ENCODE measurements at regions not wholly inside any gene's neighbourhood (a gene's known extent, or its start where the extent isn't known, plus 50 kb on each side); places are given as distances from the start of the nearest gene placed in this dataset.
"Not testable (repeated sequence)": the region's sequence is repeated elsewhere in the genome, so short reads cannot be mapped to it uniquely, and the experiment has no call there.

- H3K9me3 Mint-ChIP-seq (ENCODE audit: insufficient read depth); H3K4me3 Mint-ChIP-seq; ATAC-seq; H3K36me3 Mint-ChIP-seq (ENCODE audit: low read depth); POLR2A ChIA-PET; CTCF ChIA-PET; H3K4me1 Mint-ChIP-seq (ENCODE audit: low read depth); H3K27ac Mint-ChIP-seq; DNase-seq; H3K27me3 Mint-ChIP-seq (ENCODE audit: low read depth): not testable (repeated sequence)
Observed at GRCh38 chr1:149211757-149212420, 108.5 kb upstream of the NBPF9 start.

DNA sequence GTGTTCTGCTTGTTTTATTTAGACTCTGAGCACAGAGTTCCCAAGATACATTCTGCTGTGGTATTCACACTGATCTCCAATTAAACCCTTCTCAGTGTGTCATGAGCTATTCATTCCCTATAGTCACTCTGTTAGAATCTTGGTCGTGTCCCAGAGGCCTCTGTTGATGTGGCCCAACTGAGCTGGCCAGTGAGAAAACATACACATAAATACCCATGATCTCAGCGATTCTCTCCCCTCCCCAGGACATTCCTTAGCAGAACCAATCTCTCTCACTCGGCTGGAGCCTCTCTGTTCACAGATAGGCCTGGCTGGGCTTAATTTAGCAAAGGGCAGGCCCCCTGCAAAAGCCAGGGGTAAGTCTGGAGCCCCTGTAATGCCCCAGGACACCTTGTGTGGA, 109.6 kb upstream of the NBPF9 start:
- CTCF ChIA-PET; ATAC-seq; H3K9me3 Mint-ChIP-seq (ENCODE audit: insufficient read depth); H3K27me3 Mint-ChIP-seq (ENCODE audit: low read depth); H3K27ac Mint-ChIP-seq; H3K36me3 Mint-ChIP-seq (ENCODE audit: low read depth); POLR2A ChIA-PET; H3K4me3 Mint-ChIP-seq; DNase-seq; H3K4me1 Mint-ChIP-seq (ENCODE audit: low read depth): not testable (repeated sequence)

DNA sequence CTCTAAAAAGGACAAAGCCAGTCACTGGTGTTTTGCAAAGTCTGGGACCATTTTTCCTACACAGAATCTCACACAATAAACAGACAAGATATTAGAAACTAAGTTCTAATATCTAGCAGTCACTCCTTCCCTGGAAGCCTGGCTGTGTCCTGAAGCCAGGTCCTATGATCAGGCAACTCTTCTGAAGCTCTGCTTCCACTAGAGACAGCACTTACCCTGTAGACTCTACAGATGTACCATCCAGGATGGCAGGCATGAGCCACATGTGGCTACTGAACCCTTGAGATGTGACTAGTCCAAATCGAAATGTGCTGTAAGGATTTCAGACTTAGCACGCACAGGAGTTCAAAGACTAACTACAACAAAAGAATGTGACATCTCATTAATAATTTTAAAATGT, 110.3 kb upstream of the NBPF9 start:
- H3K27ac Mint-ChIP-seq; H3K4me1 Mint-ChIP-seq (ENCODE audit: low read depth); H3K9me3 Mint-ChIP-seq (ENCODE audit: insufficient read depth); POLR2A ChIA-PET; DNase-seq; CTCF ChIA-PET; H3K36me3 Mint-ChIP-seq (ENCODE audit: low read depth); H3K4me3 Mint-ChIP-seq; H3K27me3 Mint-ChIP-seq (ENCODE audit: low read depth); ATAC-seq: not testable (repeated sequence)

DNA sequence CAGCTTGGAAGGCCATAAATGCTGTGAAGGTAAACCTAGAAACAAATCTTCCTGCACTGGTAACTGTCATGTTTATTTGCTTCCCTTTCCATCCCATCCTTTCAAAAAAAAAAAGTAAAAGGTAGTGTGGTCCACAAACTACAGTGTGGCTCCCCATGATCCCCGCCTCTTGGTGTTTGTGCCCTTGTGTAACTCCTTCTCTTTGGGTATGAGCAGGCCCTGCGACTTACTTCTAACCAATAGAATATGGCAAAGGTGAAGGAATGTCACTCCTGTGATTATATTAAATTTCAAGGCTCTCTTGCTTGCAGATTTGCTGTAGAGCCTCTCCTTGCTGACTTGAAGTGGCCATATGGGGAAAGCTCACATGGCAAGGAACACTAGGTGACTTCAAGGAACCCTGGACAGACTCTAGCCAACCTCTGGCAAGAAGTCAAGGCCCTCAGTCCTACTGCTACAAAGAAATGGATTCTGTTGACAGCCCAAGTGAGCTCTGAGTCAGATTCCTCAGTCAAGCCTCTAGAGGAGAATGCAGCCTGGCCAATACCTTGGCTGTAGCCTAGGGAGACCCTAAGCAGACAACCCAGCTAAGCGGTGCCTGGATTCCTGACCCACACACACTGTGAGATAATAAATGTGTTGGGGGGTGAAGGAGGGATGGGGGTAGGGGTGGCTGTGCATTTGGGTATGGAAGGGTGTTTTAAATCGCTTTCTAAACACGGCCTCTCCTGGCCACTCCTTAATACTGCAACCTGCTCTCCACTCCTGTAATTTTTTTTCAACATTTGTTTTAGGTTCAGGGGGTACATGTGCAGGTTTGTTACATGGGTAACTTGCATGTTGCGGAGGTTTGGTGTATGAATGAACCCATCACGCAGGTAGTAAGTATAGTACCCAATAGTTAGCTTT, 115.0 kb upstream of the NBPF9 start:
- H3K4me3 Mint-ChIP-seq; CTCF ChIA-PET; POLR2A ChIA-PET; H3K36me3 Mint-ChIP-seq (ENCODE audit: low read depth); H3K27ac Mint-ChIP-seq; DNase-seq; H3K27me3 Mint-ChIP-seq (ENCODE audit: low read depth); ATAC-seq; H3K4me1 Mint-ChIP-seq (ENCODE audit: low read depth); H3K9me3 Mint-ChIP-seq (ENCODE audit: insufficient read depth): not testable (repeated sequence)

- DNase-seq; H3K4me3 Mint-ChIP-seq; H3K27me3 Mint-ChIP-seq (ENCODE audit: low read depth); H3K4me1 Mint-ChIP-seq (ENCODE audit: low read depth); H3K9me3 Mint-ChIP-seq (ENCODE audit: insufficient read depth); CTCF ChIA-PET; ATAC-seq; H3K36me3 Mint-ChIP-seq (ENCODE audit: low read depth); H3K27ac Mint-ChIP-seq; POLR2A ChIA-PET: not testable (repeated sequence)
Observed at GRCh38 chr1:149219539-149219938, 116.2 kb upstream of the NBPF9 start.

- H3K4me1 Mint-ChIP-seq (ENCODE audit: low read depth); ATAC-seq; H3K36me3 Mint-ChIP-seq (ENCODE audit: low read depth); H3K27me3 Mint-ChIP-seq (ENCODE audit: low read depth); DNase-seq; H3K9me3 Mint-ChIP-seq (ENCODE audit: insufficient read depth); POLR2A ChIA-PET; H3K27ac Mint-ChIP-seq; H3K4me3 Mint-ChIP-seq; CTCF ChIA-PET: not testable (repeated sequence)
Observed at GRCh38 chr1:149220463-149221074, 117.2 kb upstream of the NBPF9 start.

DNA sequence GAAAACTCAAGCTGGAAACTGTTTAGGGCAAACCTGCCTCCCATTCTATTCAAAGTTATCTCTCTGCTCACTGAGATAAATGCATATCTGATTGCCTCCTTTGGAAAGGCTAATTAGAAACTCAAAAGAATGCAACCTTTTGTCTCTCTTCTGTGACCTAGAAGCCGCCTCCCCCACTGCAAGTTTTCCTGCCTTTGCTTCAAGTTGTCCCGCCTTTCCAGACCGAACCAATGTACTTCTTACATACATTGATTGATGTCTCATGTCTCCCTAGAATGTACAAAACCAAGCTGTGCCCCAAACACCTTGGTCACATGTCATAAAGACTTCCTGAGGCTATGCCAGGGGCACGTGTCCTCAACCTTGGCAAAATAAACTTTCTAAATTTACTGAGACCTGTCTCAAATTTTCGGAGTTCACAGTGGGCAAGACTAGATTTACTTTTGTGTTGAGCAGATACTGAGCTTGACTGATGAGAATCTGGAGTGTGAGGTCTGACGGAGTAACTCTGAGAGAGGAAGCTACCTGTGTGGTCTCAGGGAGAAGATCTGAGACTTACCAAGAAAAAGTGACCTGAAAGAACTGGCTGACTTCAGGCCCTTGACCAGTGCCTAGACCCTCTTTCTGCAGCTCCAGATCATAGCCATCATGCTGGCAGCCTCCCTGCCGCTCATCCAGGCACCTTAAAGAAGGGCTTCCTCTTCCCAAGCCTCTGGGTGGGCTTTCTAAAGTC, 124.7 kb upstream of the NBPF9 start:
- H3K36me3 Mint-ChIP-seq (ENCODE audit: low read depth); POLR2A ChIA-PET; H3K4me1 Mint-ChIP-seq (ENCODE audit: low read depth); H3K27me3 Mint-ChIP-seq (ENCODE audit: low read depth); CTCF ChIA-PET; DNase-seq; H3K4me3 Mint-ChIP-seq; H3K9me3 Mint-ChIP-seq (ENCODE audit: insufficient read depth); H3K27ac Mint-ChIP-seq: not testable (repeated sequence)
- ATAC-seq, result peak; percentile 36

- DNase-seq; H3K27ac Mint-ChIP-seq; POLR2A ChIA-PET; H3K9me3 Mint-ChIP-seq (ENCODE audit: insufficient read depth); H3K4me3 Mint-ChIP-seq; ATAC-seq; H3K27me3 Mint-ChIP-seq (ENCODE audit: low read depth); H3K4me1 Mint-ChIP-seq (ENCODE audit: low read depth); CTCF ChIA-PET; H3K36me3 Mint-ChIP-seq (ENCODE audit: low read depth): not testable (repeated sequence)
Observed at GRCh38 chr1:149228672-149229585, 125.6 kb upstream of the NBPF9 start.

GRCh38 chr1:149229813-149230212, 126.5 kb upstream of the NBPF9 start:
- H3K27me3 Mint-ChIP-seq (ENCODE audit: low read depth), result not testable (repeated sequence)

GRCh38 chr1:149234926-149235914, 131.9 kb upstream of the NBPF9 start:
- H3K27me3 Mint-ChIP-seq (ENCODE audit: low read depth); H3K4me3 Mint-ChIP-seq; DNase-seq; POLR2A ChIA-PET; H3K9me3 Mint-ChIP-seq (ENCODE audit: insufficient read depth); ATAC-seq; CTCF ChIA-PET; H3K4me1 Mint-ChIP-seq (ENCODE audit: low read depth); H3K27ac Mint-ChIP-seq; H3K36me3 Mint-ChIP-seq (ENCODE audit: low read depth): not testable (repeated sequence)

More at GRCh38 chr1:149229813-149230212, 126.5 kb upstream of the NBPF9 start:
- H3K36me3 Mint-ChIP-seq (ENCODE audit: low read depth); H3K4me1 Mint-ChIP-seq (ENCODE audit: low read depth); POLR2A ChIA-PET; CTCF ChIA-PET; H3K27ac Mint-ChIP-seq; H3K4me3 Mint-ChIP-seq; DNase-seq; H3K9me3 Mint-ChIP-seq (ENCODE audit: insufficient read depth): not testable (repeated sequence)
- ATAC-seq, result peak; percentile 30
